Activated CD8-positive, alpha-beta T cell treated with anti-CD3 and anti-CD28 coated beads, Interleukin-2, amount 10 ng/mL, durations not matched to agents 7 days and 5 days (primary cell): ENCODE measurements at regions not wholly inside any gene's neighbourhood (a gene's known extent, or its start where the extent isn't known, plus 50 kb on each side); places are given as distances from the start of the nearest gene placed in this dataset.
"Not testable (repeated sequence)": the region's sequence is repeated elsewhere in the genome, so short reads cannot be mapped to it uniquely, and the experiment has no call there.

Experiments
- ATAC-seq: fragments of 150-1000 bp; cut with Tn5 transposase; one replicate; pipeline ENCODE4 v1.10.0; 2021; ENCODE audit warnings: moderate library complexity
- CTCF ChIA-PET: fragments of 350-600 bp; sonication (Branson Sonifier 250); formaldehyde crosslinking; loops from one replicate; lab custom pipeline; 2021; ENCODE audit warnings: antibody characterized with exemption; lab: Charles Lee
- POLR2A ChIA-PET: fragments of 350-600 bp; sonication (Branson Sonifier 250); formaldehyde crosslinking; loops from one replicate; lab custom pipeline; 2021; ENCODE audit warnings: antibody characterized with exemption; lab: Charles Lee
- DNase-seq: peaks from one replicate; pipeline ENCODE4 v3.0.0-alpha.2; 2020
- H3K27ac Mint-ChIP-seq: one replicate; pipeline ENCODE4 v1.8.0; 2021; ENCODE audit warnings: mild to moderate bottlenecking, mixed read lengths
- H3K27me3 Mint-ChIP-seq: one replicate; pipeline ENCODE4 v1.8.0; 2021; ENCODE audit warnings: low read depth, mixed read lengths
- H3K36me3 Mint-ChIP-seq: one replicate; pipeline ENCODE4 v1.8.0; 2021; ENCODE audit warnings: low read depth, mixed read lengths
- H3K4me1 Mint-ChIP-seq: one replicate; pipeline ENCODE4 v1.8.0; 2021; ENCODE audit warnings: low read depth, mixed read lengths
- H3K4me3 Mint-ChIP-seq: one replicate; pipeline ENCODE4 v1.8.0; 2021; ENCODE audit warnings: mild to moderate bottlenecking, mixed read lengths
- H3K9me3 Mint-ChIP-seq: one replicate; pipeline ENCODE4 v1.8.0; 2022; ENCODE audit warnings: mixed read lengths; ENCODE audit not compliant: insufficient read depth

DNA sequence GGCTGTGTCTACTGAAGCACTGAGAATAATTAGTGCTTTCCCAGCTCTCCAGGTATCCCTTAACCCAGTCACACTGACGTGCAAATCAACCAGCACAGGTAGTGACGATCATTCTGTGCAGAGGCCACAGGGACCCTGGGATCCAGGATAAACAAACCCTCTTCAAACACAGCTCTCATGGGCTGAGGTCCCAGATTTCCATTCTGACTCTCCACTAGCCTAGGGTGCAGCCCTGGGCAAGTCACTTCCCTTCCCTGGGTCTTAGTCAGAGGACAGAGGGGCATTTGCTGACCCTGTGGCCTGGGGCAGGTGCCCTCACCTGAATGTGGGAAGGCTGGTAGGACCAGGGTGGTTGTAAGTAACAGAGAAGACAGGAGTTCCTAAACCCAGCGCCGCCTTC lies 724.7 kb downstream of the MATN1 start:
- no peak overlapping the region for H3K4me3 Mint-ChIP-seq
- H3K9me3 Mint-ChIP-seq, result peaks cover 10% of the 10 kb centered on the region
- no peaks in the 10 kb centered on the region for H3K27me3 Mint-ChIP-seq
- H3K36me3 Mint-ChIP-seq, result peaks cover 2% of the 10 kb centered on the region
- ATAC-seq, result no peak
- no peak for DNase-seq
- CTCF ChIA-PET, result no interaction called here
- POLR2A ChIA-PET, result no interaction called here
- no peak overlapping the region for H3K27ac Mint-ChIP-seq
- no peaks in the 10 kb centered on the region for H3K4me1 Mint-ChIP-seq

DNA sequence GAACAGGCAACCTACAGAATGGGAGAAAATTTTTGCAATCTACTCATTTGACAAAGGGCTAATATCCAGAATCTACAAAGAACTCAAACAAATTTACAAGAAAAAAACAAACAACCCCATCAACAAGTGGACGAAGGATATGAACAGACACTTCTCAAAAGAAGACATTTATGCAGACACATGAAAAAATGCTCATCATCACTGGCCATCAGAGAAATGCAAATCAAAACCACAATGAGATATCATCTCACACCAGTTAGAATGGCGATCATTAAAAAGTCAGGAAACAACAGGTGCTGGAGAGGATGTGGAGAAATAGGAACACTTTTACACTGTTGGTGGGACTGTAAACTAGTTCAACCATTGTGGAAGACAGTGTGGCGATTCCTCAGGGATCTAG lies 725.6 kb downstream of the MATN1 start:
- H3K27ac Mint-ChIP-seq, ATAC-seq, H3K36me3 Mint-ChIP-seq, H3K4me3 Mint-ChIP-seq, DNase-seq, CTCF ChIA-PET, H3K27me3 Mint-ChIP-seq, H3K4me1 Mint-ChIP-seq, POLR2A ChIA-PET: not testable (repeated sequence)
- H3K9me3 Mint-ChIP-seq, result peaks cover 17% of the 10 kb centered on the region

DNA sequence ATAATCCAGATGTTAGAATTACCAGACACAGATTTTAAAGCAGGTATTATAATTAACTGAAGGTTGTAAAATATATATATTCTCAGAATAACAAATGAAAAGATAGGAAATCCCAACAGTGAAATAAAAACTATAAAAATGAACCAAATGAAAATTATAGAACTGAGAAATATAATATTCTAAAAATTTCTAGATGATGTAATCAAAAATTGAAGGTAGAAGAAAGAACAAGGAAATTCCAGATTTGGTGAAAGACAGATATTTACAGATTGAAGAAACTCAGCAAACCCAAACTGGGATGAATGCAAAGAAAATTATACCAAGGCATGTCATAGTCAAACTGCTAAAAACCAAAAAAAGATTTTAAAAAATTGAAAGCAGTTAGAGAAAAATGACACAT lies 729.4 kb downstream of the MATN1 start:
- no peak for ATAC-seq
- POLR2A ChIA-PET, result no interaction called here
- peaks cover 2% of the 10 kb centered on the region for H3K36me3 Mint-ChIP-seq

DNA sequence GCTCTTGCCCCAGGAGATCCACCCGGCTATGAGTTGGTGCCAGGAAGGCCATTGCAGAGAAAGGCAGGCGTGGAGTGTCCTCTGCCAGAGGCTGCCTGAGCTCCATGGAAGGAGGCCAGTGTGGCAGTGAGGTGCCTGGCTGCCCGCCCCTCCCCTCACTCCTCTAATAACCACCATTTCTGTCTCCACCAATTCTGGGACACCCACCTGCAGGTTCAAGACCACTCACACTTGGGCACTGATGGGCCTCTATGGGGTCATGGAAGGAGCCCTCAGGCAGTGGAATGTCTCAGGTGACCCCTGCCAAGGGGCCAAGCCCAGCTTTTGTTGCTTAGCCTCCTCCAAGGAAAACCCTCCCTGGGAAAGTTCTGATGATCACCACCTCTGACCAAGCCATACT lies 731.6 kb downstream of the MATN1 start:
- peaks cover 2% of the 10 kb centered on the region for H3K36me3 Mint-ChIP-seq
- CTCF ChIA-PET, result no interaction called here
- no peak for DNase-seq
- peaks cover 17% of the 10 kb centered on the region for H3K9me3 Mint-ChIP-seq
- H3K4me3 Mint-ChIP-seq, result no peak overlapping the region
- no peaks in the 10 kb centered on the region for H3K27me3 Mint-ChIP-seq
- ATAC-seq, result no peak
- no peaks in the 10 kb centered on the region for H3K4me1 Mint-ChIP-seq
- POLR2A ChIA-PET, result no interaction called here
- no peak overlapping the region for H3K27ac Mint-ChIP-seq

More for the DNA sequence above, 729.4 kb downstream of the MATN1 start:
- peaks cover 17% of the 10 kb centered on the region for H3K9me3 Mint-ChIP-seq
- CTCF ChIA-PET, result no interaction called here
- no peaks in the 10 kb centered on the region for H3K4me1 Mint-ChIP-seq
- DNase-seq, result no peak
- no peaks in the 10 kb centered on the region for H3K27me3 Mint-ChIP-seq
- no peak overlapping the region for H3K27ac Mint-ChIP-seq
- no peak overlapping the region for H3K4me3 Mint-ChIP-seq

DNA sequence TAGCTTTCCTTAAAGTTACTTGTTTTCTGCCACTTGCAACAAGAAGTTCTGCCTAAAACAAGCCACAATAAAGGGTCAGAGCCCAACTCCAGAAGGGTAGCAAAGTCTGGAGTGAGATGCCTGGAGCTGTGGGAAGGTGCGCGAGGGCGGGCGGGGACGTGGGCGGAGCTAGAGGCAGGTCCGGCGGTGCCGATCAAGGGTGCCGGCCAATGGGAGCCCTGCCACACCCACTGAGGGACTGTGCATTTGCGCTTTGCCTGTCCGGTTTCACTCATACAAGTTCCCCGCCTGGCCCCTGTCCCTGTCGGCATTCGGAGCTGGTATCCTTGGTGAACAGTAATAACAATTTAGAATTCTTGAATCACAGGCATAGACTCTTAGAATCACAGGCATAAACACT lies 732.4 kb downstream of the MATN1 start:
- POLR2A ChIA-PET, result no interaction called here
- ATAC-seq, result no peak

DNA sequence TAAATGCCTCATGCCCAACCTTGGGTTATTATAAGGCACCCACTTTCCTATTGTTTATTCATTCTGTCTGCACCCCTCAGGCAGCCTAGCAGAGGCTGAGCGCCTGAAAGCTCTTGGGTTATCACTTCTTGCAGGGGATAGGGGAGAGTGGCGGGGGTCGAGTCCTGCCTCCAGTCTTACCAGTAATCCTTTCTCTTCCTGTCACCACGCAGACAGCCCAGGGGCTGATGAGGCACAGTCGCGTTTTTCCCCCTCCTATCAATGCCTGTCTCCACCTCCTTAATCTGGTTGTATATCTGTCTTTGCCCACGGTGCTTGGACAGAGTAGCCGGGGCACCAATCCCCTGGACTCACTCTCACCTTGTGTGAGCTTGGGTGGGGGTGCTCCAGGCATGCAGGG lies 733.1 kb downstream of the MATN1 start:
- CTCF ChIA-PET, result no interaction called here
- no peaks in the 10 kb centered on the region for H3K4me1 Mint-ChIP-seq
- ATAC-seq, result no peak
- DNase-seq, result no peak
- POLR2A ChIA-PET, result no interaction called here
- H3K4me3 Mint-ChIP-seq, result no peak overlapping the region
- peaks cover 2% of the 10 kb centered on the region for H3K36me3 Mint-ChIP-seq
- H3K27me3 Mint-ChIP-seq, result no peaks in the 10 kb centered on the region
- no peak overlapping the region for H3K27ac Mint-ChIP-seq
- peaks cover 17% of the 10 kb centered on the region for H3K9me3 Mint-ChIP-seq

More for the DNA sequence above, 732.4 kb downstream of the MATN1 start:
- H3K4me1 Mint-ChIP-seq, result no peaks in the 10 kb centered on the region
- no peak overlapping the region for H3K4me3 Mint-ChIP-seq
- peaks cover 2% of the 10 kb centered on the region for H3K36me3 Mint-ChIP-seq
- CTCF ChIA-PET, result no interaction called here
- peaks cover 17% of the 10 kb centered on the region for H3K9me3 Mint-ChIP-seq
- no peaks in the 10 kb centered on the region for H3K27me3 Mint-ChIP-seq
- no peak overlapping the region for H3K27ac Mint-ChIP-seq
- DNase-seq, result no peak

DNA sequence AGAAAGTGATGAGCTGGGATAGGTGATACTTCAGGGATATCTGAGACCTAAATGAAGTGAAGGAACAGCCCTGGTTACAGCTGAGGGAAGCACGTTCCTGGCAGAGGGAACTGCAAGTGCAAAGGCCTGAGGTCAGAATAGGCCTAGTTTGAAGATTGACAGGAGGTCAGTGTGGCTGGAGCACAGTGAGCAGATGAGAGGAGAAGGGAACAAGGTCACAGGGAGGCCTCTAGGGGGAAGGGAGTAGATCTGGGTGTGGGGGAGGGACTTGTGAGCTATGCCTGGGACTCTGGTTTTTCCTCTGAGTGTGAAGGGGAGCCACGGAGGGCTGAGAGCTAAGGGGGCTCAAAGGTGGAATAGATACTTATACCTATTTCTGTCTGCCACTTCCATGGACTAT lies 736.4 kb downstream of the MATN1 start:
- H3K27me3 Mint-ChIP-seq, result no peaks in the 10 kb centered on the region
- H3K4me1 Mint-ChIP-seq, result no peaks in the 10 kb centered on the region
- ATAC-seq (no peak), DNase-seq (no peak)
- no peaks in the 10 kb centered on the region for H3K9me3 Mint-ChIP-seq
- no peak overlapping the region for H3K27ac Mint-ChIP-seq
- H3K36me3 Mint-ChIP-seq, result no peaks in the 10 kb centered on the region
- no peak overlapping the region for H3K4me3 Mint-ChIP-seq
- ChIA-PET POLR2A (no interaction called here), CTCF (no interaction called here)

DNA sequence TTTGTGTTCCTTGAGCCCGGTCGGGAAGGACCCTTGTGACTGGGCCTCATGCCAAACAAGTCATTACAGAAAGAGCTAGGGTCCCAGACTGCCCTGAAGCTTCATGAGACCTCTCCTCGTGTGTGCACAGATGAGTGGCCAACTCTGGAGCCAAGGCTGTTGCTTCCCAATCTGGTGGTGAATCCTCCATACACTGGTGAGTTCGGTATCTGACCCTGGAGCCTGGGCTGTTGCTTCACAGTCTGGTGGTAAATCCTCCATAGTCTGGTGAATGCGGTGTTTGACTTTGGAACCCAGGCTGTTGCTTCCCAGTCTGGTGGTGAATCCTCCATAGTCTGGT lies 737.8 kb downstream of the MATN1 start:
- H3K4me3 Mint-ChIP-seq, result no peak overlapping the region
- CTCF ChIA-PET, result interaction anchor here (0.6 kb wide), 1 partner anchor 12 kb away, joined by 3 read pairs; no protein-coding TSS in a partner anchor

DNA sequence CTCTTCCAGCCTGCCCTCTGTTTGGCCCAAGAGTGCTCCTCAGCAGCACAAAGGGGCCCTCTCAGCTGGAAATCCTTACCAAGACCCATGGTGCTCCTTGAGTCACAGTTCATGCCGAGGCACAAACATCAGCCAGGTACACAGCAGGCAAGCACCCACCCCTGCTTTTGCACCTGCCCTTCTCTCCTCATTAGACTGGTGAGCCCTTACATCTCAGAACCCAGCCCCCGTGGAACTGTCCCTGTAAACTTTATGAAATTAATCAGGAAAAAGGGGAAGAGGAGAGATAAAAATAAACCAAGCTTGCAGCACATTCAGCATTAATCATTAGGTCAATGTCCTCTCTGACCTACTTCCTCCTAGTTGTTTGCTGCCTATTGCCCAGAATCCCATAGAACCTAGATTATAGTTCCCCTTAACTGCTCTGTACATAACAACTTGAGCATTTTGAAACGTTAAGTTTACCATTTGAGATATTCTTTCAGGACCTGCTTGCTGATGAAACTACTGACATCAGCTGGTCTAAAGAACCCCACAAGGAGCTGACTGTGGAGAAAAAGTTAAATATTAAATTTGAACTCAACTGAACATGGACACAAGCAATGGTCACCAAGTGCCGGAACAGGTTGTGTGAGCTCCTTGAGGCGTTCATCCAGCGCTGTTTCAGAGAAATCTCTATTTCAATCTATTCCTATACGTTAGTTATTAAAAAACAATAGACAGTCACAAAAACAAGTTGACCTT lies 738.4 kb downstream of the MATN1 start:
- POLR2A ChIA-PET, result no interaction called here
- CTCF ChIA-PET, result interaction anchor here (0.6 kb wide), 1 partner anchor 12 kb away, joined by 3 read pairs; no protein-coding TSS in a partner anchor
- ATAC-seq, result no peak
- no peak overlapping the region for H3K27ac Mint-ChIP-seq
- H3K9me3 Mint-ChIP-seq, result no peaks in the 10 kb centered on the region
- no peak for DNase-seq
- no peak overlapping the region for H3K4me3 Mint-ChIP-seq
- H3K27me3 Mint-ChIP-seq, result no peaks in the 10 kb centered on the region
- no peaks in the 10 kb centered on the region for H3K36me3 Mint-ChIP-seq
- no peaks in the 10 kb centered on the region for H3K4me1 Mint-ChIP-seq

More for the DNA sequence above, 737.8 kb downstream of the MATN1 start:
- no peaks in the 10 kb centered on the region for H3K27me3 Mint-ChIP-seq
- H3K27ac Mint-ChIP-seq, result no peak overlapping the region
- H3K9me3 Mint-ChIP-seq, result no peaks in the 10 kb centered on the region
- no peaks in the 10 kb centered on the region for H3K36me3 Mint-ChIP-seq
- DNase-seq, result no peak
- ATAC-seq, result no peak
- H3K4me1 Mint-ChIP-seq, result no peaks in the 10 kb centered on the region
- POLR2A ChIA-PET, result no interaction called here

DNA sequence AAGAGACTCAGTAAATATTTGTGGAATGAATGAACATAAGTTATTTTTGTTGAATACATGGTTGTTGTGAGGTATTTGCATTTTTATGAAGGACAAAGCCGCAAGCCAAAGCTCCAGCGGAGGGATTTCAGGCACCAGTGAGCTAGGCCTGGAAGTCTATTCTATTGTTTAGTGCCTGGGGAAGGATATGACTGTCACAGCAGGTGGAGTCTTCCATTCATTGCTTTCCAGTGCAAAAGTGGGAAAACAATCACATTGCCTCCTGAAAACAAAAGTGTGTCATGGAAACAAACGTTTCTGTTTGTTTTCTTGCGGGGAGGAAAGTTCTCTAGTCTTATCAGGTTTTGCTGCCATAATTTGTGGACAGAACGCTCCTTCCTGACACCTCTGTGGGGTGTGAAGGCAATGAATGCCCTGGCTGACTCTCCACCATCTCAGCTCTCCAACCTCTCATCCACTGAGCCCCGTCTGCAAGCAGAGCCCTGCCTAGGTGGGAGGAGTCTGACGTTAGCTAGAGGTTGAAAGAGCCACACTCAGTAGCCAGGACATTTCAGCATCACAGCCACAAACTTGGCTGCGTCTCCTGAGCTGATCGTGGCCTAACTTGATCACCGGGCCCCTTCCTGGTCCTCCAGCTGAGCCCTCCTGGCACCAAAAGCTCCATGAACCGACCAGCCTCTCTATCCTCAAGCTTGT lies 739.1 kb downstream of the MATN1 start:
- DNase-seq, result no peak
- H3K4me1 Mint-ChIP-seq, result no peaks in the 10 kb centered on the region
- no peak overlapping the region for H3K4me3 Mint-ChIP-seq
- CTCF ChIA-PET, result no interaction called here
- POLR2A ChIA-PET, result no interaction called here
- no peak for ATAC-seq
- H3K27ac Mint-ChIP-seq, result no peak overlapping the region
- H3K36me3 Mint-ChIP-seq, result no peaks in the 10 kb centered on the region
- no peaks in the 10 kb centered on the region for H3K9me3 Mint-ChIP-seq
- no peaks in the 10 kb centered on the region for H3K27me3 Mint-ChIP-seq

DNA sequence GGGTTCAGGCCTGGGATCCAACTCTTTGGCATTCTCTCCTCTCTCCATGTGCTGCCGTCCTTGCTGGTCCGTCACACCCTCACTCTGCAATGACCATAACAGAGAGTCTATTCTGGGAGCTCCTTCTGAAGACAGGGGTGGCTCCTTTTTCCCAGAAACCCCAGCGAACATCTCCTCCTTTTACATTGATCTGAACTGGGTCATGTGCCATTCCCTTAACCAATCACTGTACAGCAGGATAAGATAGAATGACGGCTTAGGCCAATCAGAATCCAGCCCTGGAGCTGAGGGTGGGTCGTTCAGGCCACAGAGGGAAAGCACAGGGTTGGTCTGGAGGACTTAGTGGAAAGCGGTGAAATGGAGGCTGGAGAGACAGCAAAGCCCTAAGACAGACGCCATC lies 740.1 kb downstream of the MATN1 start:
- Mint-ChIP-seq H3K4me1 (no peaks in the 10 kb centered on the region), H3K4me3 (no peak overlapping the region), H3K27ac (no peak overlapping the region), H3K36me3 (no peaks in the 10 kb centered on the region), H3K9me3 (no peaks in the 10 kb centered on the region), H3K27me3 (no peaks in the 10 kb centered on the region)
- ChIA-PET POLR2A (no interaction called here), CTCF (no interaction called here)
- DNase-seq, result no peak
- ATAC-seq, result no peak

DNA sequence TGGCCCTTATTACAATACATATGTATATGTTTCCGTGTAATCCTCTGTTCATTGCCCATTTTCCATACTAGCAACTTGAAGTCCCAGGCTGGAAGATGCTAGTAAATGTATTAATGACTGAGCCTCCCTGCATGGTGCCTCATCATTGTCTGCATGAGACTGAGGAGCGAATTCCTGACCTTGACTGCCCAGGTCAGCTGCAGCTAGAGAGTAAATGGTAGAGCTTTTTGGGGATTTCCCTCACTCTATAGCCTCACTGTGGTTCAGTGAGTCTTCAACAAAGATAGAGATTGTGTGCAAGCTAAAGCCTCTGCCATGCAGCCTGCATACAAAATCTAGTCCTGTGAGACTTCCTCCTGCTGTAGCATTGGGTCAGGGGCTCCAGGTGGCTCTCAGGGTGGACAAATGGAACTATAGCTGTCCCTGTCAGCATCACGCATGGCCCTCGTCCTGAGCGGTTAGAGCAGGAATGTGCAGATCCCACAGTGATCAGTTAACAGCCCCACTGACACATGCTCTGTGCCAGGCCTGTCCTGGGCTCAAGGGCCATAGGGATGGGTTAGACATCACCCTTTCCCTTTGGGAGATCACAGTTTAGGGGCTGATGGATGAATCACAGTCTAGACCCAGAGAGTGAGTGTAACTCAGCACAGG lies 741.7 kb downstream of the MATN1 start:
- DNase-seq, result no peak
- Mint-ChIP-seq H3K27me3 (no peaks in the 10 kb centered on the region), H3K27ac (no peak overlapping the region), H3K36me3 (no peaks in the 10 kb centered on the region), H3K4me3 (no peak overlapping the region), H3K9me3 (peaks cover 4% of the 10 kb centered on the region), H3K4me1 (no peaks in the 10 kb centered on the region)
- POLR2A ChIA-PET, result no interaction called here
- no peak for ATAC-seq
- CTCF ChIA-PET, result no interaction called here
